ENCODE measurements at regions not wholly inside any gene's neighbourhood (a gene's known extent, or its start where the extent isn't known, plus 50 kb on each side); places are given as distances from the start of the nearest gene placed in this dataset.

DNA sequence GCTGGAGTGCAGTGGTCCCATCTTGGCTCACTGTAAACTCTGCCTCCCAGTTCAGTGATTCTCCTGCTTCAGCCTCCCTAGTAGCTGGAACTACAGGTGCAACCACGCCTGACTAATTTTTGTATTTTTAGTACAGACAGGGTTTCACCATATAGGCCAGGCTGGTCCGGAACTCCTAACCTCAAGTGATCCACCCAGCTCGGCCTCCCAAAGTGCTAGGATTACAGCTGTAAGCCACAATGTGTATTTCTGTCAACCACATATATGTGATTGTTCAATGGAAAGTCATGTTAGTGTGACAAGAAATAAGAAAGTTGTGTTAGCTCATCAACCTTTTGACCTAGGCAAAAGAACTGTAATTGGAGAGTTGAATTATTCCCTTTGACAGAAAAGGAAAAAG lies 677.1 kb upstream of the CHD1 start:
- no peak for TF ChIP-seq CTCF (conservative IDR thresholded peaks at IDR 0.05 in 1 of 2, IDR thresholded peaks at IDR 0.05 in 1 of 2; ENCODE audit: low read depth in 1 of 2, low read length in 2 of 2)
- TF ChIP-seq EZH2 (IDR thresholded peaks at IDR 0.05; ENCODE audit: low read length, missing control alignments), result no peak

Measured in fibroblast of lung (primary cell).